NCI-H226 (cell line): ENCODE measurements at regions not wholly inside any gene's neighbourhood (a gene's known extent, or its start where the extent isn't known, plus 50 kb on each side); places are given as distances from the start of the nearest gene placed in this dataset.

ENCODE experiments used
- DNase-seq: peaks from one replicate; pipeline ENCODE4 v3.0.0-alpha.2; 2015

GRCh38 chr1:222284466-222284865 lies 263.4 kb downstream of the HHIPL2 start:
- no peak for DNase-seq

GRCh38 chr1:222283147-222283768 lies 264.6 kb downstream of the HHIPL2 start:
- DNase-seq, result no peak

- no peak for DNase-seq
These were observed 268.3 kb downstream of the HHIPL2 start for GRCh38 chr1:222279591-222279990.

GRCh38 chr1:222278501-222278900 lies 269.4 kb downstream of the HHIPL2 start:
- no peak for DNase-seq

GRCh38 chr1:222275729-222276465 lies 272.0 kb downstream of the HHIPL2 start:
- DNase-seq, result no peak

- no peak for DNase-seq
These were observed 272.7 kb downstream of the HHIPL2 start for GRCh38 chr1:222275001-222275728.

GRCh38 chr1:222266223-222267196 lies 281.4 kb downstream of the HHIPL2 start:
- no peak for DNase-seq

- DNase-seq, result no peak
These were observed 284.1 kb downstream of the HHIPL2 start for GRCh38 chr1:222263791-222264190.

- no peak for DNase-seq
These were observed 290.9 kb downstream of the HHIPL2 start for GRCh38 chr1:222257027-222257426.

GRCh38 chr1:222256058-222256457 lies 291.8 kb downstream of the HHIPL2 start:
- DNase-seq, result no peak

GRCh38 chr1:222252788-222253187 lies 295.1 kb downstream of the HHIPL2 start:
- no peak for DNase-seq

- no peak for DNase-seq
These were observed 296.1 kb downstream of the HHIPL2 start for GRCh38 chr1:222251847-222252246.

GRCh38 chr1:222250376-222250775 lies 297.5 kb downstream of the HHIPL2 start:
- no peak for DNase-seq

GRCh38 chr1:222247811-222248310 lies 300.0 kb downstream of the HHIPL2 start:
- no peak for DNase-seq

- no peak for DNase-seq
These were observed 300.8 kb downstream of the HHIPL2 start for GRCh38 chr1:222247081-222247480.

- DNase-seq, result no peak
These were observed 304.0 kb downstream of the HHIPL2 start for GRCh38 chr1:222243902-222244301.

- DNase-seq, result no peak
These were observed 305.4 kb downstream of the HHIPL2 start for GRCh38 chr1:222242492-222242891.

- DNase-seq, result no peak
These were observed 306.5 kb downstream of the HHIPL2 start for GRCh38 chr1:222241410-222241809.

- peak; percentile 33 for DNase-seq
These were observed 307.2 kb downstream of the HHIPL2 start for GRCh38 chr1:222240536-222241181.

GRCh38 chr1:222239130-222239529 lies 308.8 kb downstream of the HHIPL2 start:
- DNase-seq, result no peak

- DNase-seq, result no peak
These were observed 313.6 kb downstream of the HHIPL2 start for GRCh38 chr1:222234351-222234750.
